H7 (cell line): ENCODE measurements at regions not wholly inside any gene's neighbourhood (a gene's known extent, or its start where the extent isn't known, plus 50 kb on each side); places are given as distances from the start of the nearest gene placed in this dataset.

ENCODE experiments used
- DNase-seq: peaks from one replicate; pipeline ENCODE4 v3.0.0; 2012
- H3K27me3 ChIP-seq: 2 replicates; pipeline ENCODE4 v1.6.0; 2011; ENCODE audit warnings: mild to moderate bottlenecking, low read length; ENCODE audit not compliant: control insufficient read depth, insufficient read depth
- H3K36me3 ChIP-seq: replicated peaks from 2 replicates; pipeline ENCODE4 v1.5.1; 2011; ENCODE audit warnings: low read length; ENCODE audit not compliant: control insufficient read depth, insufficient read depth
- H3K4me3 ChIP-seq: 2 replicates; pipeline ENCODE4 v1.5.1; 2011; ENCODE audit warnings: low read depth, mild to moderate bottlenecking, control low read depth, low read length, moderate library complexity; ENCODE audit not compliant: insufficient read depth

DNA sequence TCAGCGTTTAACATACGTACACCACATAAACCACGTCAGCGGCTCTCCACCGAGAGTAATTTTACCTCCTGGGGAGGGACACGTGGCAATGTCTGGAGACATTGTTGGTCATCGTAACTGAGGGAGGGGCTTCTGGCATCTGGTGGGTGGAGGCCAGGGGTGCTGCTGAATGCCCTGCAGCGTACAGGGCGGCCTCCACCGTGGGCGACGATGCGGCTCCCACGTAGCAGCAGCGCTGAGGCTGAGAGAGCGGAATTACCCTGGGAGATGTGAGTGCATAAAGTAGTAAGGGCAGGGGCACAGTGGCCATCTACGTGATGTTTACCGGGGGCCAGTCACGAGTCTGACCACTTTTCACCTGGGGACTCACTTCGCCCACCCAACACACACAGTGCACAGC is 212.4 kb downstream of the RBFOX3 start:
- Histone ChIP-seq H3K36me3 (no peaks in the 10 kb centered on the region), H3K4me3 (no peak overlapping the region), H3K27me3 (peaks cover 15% of the 10 kb centered on the region)
- no peak for DNase-seq

DNA sequence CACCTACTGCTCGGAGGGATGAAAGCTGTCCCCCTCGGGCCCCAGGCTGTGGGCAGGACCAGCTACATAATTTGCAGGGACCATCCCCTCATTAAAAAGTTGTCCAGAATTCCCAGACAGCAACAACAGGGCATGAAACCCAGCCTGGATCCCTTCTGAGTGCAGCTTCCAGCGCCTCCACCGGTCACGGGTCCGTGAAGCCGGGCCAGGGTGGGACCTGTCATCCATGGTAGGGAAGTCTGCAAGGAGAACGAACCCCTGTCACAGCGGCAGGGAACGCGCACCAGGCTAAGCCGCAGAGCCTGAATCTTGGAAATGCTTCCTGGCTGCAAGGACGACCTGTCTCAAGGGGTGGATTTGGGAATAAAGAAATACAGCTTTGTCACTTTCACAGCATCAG is 214.2 kb downstream of the RBFOX3 start:
- Histone ChIP-seq H3K36me3 (no peaks in the 10 kb centered on the region), H3K27me3 (peaks cover 17% of the 10 kb centered on the region), H3K4me3 (no peak overlapping the region)
- no peak for DNase-seq

DNA sequence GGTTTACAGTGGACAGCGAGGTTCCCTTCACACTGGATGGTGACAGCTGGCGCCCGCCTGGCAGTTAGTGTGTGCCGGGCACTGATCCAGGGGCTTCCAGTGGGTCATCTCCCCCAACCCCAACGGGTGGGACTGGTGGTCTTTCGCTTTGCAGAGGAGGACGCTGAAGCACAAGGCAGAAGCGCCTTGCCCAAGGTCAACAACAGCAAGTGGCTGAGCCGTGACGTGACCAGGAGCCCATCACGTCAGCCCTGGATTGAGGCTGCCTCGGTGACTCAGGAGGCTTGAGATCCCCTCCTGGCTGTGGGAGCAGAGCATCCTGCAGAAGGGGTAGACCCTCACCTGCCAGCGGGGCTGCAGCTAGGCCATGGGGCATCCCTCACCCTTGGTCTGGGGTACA is 215.3 kb downstream of the RBFOX3 start:
- no peak for DNase-seq
- Histone ChIP-seq H3K27me3 (peaks cover 11% of the 10 kb centered on the region), H3K36me3 (no peaks in the 10 kb centered on the region), H3K4me3 (no peak overlapping the region)

DNA sequence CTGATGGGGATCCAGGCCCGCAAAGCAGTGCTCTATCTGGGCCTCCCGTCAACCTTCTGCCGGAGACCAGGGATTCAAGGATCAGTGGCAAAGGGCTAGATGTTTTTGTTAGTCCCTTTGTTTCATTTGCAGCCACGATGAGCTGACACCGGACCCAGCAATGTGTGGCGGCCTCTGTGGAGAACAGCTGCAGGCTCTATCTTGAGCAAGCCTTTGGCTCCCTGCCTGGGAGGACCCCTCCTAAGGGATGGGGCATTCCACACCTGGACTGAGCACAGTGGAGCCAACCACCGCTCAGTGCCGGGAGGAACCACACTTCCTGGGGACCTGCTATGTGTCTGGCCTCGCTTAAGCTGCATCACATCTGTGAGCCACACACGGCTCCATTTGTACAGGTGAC is 215.8 kb downstream of the RBFOX3 start:
- no peak for DNase-seq
- Histone ChIP-seq H3K27me3 (peaks cover 8% of the 10 kb centered on the region), H3K36me3 (no peaks in the 10 kb centered on the region), H3K4me3 (no peak overlapping the region)

DNA sequence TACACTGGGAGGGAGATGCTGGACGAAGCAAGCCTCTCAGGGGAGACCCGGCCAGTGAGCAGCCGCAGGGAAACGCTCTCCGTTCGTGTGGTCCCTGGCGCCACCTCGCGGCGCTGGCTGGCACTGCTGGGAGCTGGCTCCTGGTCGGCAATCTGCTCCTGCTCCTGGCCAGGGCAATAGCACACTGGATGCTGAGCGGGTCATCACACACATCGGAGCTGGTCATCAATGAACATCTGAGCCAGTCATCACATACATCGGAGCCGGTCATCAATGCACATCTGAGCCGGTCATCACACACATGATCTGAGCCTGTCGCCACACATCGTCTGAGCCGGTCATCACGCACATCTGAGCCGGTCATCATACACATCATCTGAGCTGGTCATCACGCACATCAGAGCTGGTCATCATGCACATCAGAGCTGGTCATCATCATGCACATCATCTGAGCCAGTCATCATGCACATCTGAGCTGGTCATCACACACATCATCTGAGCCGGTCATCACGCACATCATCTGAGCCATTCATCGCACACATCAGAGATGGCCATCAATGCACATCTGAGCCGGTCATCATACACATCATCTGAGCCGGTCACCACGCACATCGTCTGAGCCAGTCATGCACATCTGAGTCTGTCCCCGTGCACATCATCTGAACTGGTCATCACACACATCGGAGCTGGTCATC is 217.3 kb downstream of the RBFOX3 start:
- Histone ChIP-seq H3K4me3 (no peak overlapping the region), H3K36me3 (no peaks in the 10 kb centered on the region), H3K27me3 (peaks cover 6% of the 10 kb centered on the region)
- DNase-seq: peak; percentile 96

DNA sequence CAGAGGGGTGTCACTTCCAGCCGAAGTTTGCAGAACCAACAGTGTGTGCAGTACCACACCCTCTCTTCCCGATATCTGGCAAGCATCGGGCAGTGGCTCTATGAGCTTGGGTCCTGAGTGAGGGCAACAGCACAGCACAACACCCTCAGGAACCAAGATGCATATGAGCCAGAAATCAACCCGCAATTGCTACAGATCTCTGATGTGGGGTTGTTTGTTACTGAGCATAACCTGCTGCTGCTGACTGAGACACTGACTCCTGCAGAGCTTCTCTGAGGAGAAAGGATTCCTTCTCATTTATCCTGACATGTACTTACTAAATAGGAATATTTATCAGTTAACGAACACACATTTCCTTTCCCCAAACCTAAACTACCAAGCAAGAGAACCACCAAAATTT is 218.3 kb downstream of the RBFOX3 start:
- no peaks in the 10 kb centered on the region for H3K36me3 ChIP-seq

DNA sequence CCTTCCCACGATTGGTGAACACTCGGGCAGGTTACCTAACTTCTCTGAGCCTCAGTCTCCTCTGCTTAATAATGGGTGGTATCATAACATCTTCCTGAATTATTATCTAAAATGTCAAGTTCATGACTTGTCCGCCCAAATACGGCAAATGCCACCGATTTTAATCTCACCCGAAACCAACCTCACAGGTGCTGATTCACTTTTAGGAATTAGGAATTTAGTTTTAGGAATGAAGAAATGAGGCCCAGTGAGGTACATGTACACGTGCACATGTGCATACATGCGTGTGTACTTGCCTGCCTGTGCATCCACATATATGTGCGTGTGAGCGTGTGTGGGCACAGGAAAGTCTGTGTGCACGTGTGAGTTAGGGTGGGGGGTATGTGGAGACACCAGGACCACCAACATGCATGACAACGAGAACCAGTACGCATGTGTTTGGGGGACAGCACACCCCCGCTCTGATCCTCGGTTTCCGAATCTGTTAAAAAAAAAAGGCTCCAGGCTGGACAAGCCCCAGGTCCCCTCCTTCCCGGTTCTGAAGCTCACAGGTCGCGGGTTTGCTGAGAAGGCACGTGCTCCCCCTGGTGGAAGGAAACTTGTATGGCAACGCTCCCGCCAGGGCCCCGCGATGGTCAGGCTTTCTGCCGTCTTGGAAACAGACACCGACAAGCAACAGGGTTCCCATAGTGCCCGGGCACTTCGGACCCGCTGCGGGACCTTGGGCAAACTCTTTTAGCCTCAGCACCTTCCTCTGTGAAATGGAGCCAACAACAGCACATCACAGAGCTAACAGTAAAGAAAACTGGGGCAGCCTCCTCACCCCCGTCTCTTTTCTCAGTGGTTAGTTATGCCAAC is 219.2 kb downstream of the RBFOX3 start:
- DNase-seq: peak; percentile 96
- Histone ChIP-seq H3K27me3 (peaks cover 6% of the 10 kb centered on the region), H3K4me3 (no peak overlapping the region), H3K36me3 (no peaks in the 10 kb centered on the region)

More for the DNA sequence above, 218.3 kb downstream of the RBFOX3 start:
- Histone ChIP-seq H3K4me3 (no peak overlapping the region), H3K27me3 (peaks cover 6% of the 10 kb centered on the region)
- DNase-seq: no peak

DNA sequence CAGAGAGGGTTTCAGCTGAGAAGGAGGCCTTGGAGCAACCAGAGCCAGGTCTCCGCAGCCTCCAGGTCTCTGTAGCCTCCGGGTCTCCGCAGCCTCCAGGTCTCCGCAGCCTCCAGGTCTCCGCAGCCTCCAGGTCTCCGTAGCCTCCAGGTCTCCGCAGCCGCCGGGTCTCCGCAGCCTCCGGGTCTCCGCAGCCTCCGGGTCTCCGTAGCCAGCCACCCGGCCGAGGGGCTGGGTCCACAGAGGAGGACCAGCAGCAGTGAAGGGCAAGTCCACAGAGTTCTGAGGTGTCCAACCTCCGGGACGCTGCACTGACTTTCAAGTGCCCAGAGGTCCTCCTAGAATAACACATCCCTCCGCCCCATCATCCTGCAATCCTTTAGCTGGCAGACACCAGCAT is 221.0 kb downstream of the RBFOX3 start:
- Histone ChIP-seq H3K27me3 (peaks cover 6% of the 10 kb centered on the region), H3K4me3 (no peak overlapping the region), H3K36me3 (no peaks in the 10 kb centered on the region)
- no peak for DNase-seq

DNA sequence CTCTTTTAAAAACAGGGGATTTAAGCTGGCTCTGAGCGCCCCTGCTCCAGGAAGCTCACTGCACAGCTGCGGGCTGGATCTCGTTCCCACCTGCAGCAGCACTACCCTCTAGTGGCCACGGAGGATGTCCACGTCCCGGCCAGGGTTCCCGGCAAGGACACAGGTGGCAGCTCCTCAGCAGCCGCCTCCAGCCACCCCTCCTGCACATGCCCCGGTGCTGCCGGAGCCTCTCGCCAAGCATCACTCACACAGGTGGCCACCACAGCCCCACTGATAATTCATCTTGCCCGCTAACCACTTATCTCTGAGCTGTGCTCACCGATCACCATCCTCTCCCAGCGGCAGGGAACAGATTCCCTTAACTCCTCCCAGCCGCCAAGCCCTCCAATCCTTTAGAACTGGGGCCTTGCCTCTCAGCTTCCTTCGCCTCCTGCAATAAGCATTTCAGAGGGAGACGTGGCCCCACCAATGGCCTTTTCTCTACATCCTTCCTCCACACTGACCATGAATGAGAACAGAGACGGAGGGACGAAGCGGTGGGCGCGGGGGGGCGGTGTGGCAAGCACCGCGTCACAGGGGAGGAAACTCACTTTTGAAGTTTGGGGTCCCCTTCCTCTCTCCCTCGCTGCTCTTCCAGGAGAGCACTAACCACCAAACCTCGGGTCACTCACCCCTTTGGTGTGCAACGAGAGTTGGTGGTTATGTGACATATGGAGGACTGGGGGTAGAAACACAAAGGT is 222.1 kb downstream of the RBFOX3 start:
- H3K4me3 ChIP-seq: no peak overlapping the region
- no peaks in the 10 kb centered on the region for H3K36me3 ChIP-seq
- peak; percentile 96 for DNase-seq
- H3K27me3 ChIP-seq: peaks cover 6% of the 10 kb centered on the region

DNA sequence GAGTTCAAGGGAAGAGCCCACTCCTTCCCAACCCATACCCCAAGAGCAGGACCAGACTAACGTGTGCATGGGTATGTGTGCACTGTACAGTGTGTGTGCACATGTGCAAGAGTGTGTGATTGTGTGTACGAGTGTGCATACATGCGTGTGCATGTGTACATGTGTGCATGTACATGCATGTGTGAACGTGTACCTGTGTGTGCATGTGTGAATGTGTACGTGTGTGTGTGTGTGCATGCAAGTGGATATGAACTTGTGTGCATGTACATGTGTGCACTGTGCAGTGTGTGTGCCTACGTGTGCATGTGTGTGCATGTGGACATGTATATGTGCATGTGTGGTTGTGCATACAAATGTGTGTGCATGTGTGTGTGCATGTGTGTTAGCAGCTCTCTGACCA is 223.1 kb downstream of the RBFOX3 start:
- no peak for DNase-seq
- H3K27me3 ChIP-seq: peaks cover 5% of the 10 kb centered on the region

DNA sequence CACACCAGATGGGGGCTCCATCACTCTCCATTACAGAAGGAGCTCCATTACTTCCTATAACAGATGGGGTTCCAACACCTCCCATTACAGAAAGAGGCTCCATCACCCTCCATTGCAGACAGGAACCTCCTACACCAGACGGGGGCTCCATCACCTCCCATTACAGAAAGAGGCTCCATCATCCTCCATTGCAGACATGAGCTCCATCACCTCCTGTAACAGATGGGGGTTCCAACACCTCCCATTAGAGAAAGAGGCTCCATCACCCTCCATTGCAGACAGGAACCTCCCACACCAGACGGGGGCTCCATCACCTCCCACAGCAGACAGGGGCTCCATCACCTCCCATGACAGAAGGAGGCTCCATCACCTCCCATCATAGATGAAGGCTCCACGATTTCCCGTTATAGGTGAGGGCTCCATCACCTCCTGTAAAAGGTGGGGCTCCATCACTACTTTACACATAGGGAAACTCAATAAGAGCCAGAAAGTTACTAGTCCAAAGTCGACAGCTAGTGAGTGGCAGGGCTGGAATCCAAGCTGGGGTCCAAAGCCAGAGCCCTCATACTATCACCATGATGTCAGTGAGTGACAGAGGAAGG is 224.8 kb downstream of the RBFOX3 start:
- DNase-seq: no peak
- Histone ChIP-seq H3K36me3 (no peaks in the 10 kb centered on the region), H3K4me3 (no peak overlapping the region), H3K27me3 (no peaks in the 10 kb centered on the region)

More for the DNA sequence above, 223.1 kb downstream of the RBFOX3 start:
- Histone ChIP-seq H3K4me3 (no peak overlapping the region), H3K36me3 (no peaks in the 10 kb centered on the region)

DNA sequence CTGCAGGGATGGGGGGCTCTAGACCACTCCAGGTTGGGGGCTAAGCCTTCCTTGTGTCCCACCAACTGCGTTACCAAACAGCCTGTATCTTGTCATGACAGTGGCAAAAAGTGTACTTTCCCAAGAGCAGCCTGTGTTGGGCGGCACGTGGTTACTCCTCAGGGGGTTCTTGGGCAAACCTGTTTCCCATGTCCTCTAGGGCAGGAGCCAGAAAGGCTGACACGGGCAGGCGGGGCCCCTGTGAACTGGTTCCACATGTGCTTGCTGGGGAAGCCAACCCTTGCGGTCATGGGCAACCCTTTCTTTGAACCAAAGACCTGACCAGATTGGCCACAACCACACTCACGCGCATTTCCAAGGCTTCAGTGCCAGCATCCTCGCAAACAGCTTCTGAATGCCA is 228.5 kb downstream of the RBFOX3 start:
- DNase-seq: no peak
- Histone ChIP-seq H3K4me3 (no peak overlapping the region), H3K36me3 (no peaks in the 10 kb centered on the region), H3K27me3 (no peaks in the 10 kb centered on the region)

DNA sequence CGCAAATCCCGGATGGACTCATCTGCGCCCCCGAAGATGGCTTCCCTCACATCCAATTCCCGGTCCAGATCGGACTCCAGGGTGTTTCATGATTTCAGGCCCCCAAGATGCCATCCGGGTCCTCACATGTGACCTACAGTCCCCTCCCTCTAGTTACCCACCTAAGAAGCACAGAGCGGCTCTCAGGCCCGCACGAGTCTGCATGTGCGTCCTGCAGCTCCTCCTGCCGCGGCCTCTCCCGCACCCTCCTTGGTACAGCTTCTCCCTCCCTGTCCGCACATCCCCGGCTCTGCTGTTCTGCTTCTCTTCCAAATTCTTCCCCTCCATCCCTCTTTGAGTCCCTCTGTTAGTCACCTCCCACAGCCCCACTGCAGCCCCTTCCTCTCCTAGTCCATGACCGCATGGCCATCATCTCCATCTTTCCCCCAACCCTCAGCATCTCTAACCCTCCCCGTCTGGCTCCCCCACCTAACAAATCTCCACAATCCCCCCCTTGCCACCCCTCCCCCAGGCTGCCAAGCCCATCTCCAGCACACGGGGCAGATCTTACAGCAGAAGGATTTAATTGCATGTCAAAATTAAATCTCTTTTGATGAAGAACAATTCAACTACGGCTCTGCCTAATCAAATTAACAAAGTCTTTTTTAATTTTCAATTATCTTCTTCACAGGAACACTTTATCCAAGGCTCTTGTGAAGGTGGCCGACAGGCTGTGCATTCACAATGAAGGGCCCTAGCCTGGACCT is 231.0 kb downstream of the RBFOX3 start:
- no peak for DNase-seq
- no peaks in the 10 kb centered on the region for H3K36me3 ChIP-seq
- H3K4me3 ChIP-seq: no peak overlapping the region
- H3K27me3 ChIP-seq: no peaks in the 10 kb centered on the region

DNA sequence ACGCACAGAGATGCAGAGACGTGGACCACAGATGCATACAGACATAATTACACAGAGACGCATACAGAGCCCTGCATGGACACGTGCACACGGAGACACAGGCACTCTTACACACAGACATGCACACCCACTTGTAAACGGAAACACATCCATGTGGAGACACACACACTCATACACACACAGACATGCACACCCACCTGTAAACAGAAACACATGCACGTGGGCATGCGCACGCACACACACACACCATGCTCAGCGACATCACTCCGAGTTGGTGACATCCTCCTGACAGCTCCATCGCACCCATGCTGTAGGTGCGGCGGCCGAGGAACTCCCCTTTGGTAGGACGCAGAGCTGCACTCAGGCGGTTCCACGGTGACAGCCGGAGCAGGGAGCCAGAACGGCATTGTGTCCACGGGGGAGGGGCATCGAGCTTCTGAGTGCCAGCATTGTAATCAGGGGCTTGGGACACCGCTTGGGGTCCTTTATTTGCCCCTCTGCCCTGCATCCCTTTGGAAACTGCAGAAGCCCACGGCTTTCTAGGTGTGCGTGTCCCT is 233.5 kb downstream of the RBFOX3 start:
- peak; percentile 72 for DNase-seq
- no peaks in the 10 kb centered on the region for H3K36me3 ChIP-seq
- no peaks in the 10 kb centered on the region for H3K27me3 ChIP-seq
- no peak overlapping the region for H3K4me3 ChIP-seq
